GM21576 (cell line): ENCODE measurements at regions not wholly inside any gene's neighbourhood (a gene's known extent, or its start where the extent isn't known, plus 50 kb on each side); places are given as distances from the start of the nearest gene placed in this dataset.
"Not testable (repeated sequence)": the region's sequence is repeated elsewhere in the genome, so short reads cannot be mapped to it uniquely, and the experiment has no call there.

Source experiments
- ATAC-seq: cut with Tn5 transposase; IDR thresholded peaks from one replicate; pipeline ENCODE4 v1.9.1; 2021; ENCODE audit warnings: mild to moderate bottlenecking, moderate library complexity; ENCODE audit not compliant: unreplicated experiment

DNA sequence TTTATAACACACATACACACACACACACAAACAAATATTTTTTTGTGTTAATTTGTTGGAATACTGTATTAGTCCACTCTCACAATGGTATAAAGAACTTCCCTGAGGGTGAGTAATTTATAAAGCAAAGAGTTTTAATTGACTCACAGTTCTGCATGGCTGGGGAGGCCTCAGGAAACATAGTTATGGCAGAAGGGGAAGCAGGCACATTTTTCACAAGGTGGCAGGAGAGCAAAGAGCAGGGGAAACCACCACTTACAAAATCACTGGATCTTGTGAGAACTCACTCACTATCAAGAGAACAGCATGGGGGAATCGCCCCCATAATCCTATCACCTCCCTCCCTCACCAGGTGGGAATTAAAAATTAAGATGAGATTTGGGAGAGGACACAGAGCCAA lies 205.4 kb upstream of the PTPRD start:
- no peak for ATAC-seq

DNA sequence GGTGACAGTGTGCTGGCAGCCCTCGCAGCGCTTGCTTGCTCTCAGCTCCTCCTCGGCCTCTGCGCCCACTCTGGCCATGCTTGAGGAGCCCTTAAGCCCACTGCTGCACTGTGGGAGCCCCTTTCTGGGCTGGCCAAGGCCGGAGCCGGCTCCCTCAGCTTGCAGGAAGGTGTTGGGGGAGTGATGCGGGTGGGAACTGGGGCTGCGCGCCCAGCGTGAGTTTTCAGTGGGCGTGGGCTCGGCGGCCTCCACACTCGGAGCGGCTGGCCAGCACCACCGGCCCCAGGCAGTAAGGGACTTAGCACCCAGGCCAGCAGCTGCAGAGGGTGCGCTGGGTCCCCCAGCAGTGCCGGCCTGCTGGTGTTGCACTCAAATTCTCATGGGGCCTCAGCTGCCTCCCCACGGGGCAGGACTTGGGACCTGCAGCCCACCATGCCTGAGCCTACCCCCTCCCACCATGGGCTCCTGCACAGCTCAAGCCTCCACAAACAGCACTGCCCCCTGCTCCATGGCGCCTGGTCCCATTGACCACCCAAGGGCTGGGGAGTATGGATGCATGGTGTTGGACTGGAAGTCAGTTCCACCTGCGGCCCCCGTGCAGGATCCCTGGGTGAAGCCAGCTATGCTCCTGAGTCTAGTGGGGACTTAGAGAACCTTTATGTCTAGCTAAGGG lies 223.1 kb upstream of the PTPRD start:
- no peak for ATAC-seq

DNA sequence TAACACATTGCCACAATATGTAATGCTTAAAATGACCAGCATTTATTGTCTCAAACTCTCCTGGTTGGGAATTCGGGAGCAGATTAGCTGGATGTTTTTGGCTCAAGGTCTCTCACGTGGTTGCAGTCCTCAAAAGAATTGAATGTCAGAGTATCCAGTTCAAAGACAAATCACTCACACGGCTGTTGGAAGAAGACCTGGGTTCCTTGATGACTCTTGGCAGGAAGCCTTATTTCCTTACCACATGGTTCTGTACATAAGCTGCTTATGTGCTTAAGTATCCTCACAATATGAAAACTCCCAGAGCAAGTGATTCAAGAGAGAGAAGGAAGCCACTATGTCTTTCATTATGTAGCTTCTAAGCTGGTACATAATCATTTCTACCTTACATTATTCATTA lies 230.3 kb upstream of the PTPRD start:
- no peak for ATAC-seq

DNA sequence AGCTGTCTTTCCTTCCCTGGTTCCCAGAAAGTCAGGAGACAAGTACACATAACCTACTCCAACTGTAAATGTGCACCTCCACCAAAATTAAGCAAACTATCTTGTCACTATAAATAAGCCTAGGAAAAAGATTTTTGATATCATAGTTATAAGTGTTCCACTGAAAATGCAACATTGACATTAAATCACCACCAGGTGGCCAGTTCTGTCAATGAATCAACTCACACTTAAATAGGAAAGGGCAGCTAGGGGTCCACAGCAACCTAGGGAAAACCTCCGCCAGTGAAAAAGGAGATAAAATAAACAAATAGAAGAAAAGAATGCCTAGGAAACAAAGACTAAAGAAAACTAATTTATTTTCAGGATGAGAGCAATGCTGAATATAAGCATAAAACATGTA lies 243.0 kb upstream of the PTPRD start:
- ATAC-seq: no peak

DNA sequence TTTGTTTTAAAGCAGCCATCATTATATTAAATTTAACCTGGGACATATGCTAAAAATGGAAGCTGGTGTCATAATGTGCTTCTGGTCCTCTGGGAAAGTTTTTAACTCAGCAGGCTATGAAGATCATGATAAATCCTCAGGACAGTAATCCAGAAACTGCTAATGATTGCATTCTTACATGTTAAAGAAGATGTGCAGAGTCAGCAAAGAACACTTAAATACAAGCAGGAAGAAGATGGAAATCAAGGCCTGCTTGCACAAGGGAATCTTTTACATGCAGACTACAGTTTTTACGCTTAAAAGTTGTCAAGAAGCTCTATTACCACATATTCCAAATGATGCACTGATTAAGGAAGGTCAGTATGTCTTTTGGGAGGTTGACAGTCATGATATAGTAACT lies 246.0 kb upstream of the PTPRD start:
- ATAC-seq: no peak

DNA sequence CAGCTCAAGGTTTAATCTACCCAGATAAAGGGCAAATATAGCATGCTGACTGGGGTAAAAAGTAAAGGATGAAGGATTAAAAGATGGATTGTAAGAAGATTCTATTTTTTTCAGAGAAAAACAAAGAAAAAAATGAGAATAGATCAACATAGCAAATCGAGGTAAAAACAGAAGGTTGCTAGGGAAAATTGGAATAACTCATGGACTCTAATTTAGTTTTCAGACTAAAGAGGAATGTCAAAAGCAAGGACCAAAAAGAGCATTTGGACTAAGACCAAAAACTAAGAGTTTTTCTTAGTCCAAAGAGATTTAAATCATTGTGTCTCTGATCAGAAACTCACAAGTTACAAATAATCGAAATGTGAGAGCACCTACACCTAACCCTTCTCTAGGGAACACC lies 250.7 kb upstream of the PTPRD start:
- no peak for ATAC-seq

DNA sequence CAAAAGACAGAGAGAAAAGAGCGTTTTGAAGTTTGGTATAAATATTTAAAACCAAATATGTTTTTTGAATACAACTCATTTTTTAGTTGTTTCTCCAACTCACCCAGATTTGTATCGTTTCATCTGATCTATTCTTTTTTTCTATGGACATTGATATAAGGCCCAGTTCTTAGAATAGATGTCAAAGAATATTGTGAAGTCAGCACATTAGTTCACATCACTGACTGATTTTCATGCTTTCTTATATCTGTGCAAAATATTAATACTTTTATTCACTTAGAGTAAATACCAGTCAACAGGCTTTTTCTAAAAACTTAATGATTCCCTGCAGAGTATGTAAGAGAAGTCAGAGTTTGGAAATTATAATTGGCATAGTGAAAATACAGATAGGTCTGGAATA lies 254.4 kb upstream of the PTPRD start:
- ATAC-seq: no peak

DNA sequence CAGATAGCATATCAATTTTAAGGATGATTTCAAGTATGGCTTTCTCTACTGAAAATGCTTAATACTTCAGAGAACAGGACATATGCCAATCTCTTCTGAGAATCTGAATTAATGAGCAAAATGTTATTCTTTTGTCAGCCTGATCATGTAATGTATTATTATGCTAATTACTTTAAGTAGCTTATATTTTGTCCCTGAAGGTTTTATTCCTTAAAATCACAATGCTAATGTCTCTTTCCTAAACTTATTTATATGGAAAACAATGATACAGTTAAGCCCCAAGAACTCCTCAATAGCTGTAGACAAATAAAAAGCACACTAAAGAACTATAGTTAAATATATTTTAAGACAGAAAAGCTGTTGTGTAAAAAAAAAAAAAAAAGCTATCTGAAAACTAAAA lies 256.9 kb upstream of the PTPRD start:
- no peak for ATAC-seq

DNA sequence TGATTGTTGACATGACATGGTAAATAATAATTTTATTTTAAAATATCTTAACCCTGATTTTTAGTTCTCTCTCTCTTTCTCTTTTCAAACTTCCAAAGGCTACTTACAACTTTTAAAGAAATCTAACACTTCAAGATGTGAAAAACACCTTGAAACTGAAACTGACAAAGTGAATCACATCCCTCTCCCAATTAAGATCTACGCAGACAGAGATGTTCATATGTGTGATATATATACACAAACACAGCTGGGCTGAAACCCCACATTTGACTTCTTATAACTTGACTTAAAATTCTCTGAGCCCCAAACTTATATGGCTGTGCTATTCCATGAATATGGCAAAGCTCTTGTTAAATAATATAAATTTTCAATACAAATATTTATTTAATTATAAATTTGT lies 261.2 kb upstream of the PTPRD start:
- no peak for ATAC-seq

DNA sequence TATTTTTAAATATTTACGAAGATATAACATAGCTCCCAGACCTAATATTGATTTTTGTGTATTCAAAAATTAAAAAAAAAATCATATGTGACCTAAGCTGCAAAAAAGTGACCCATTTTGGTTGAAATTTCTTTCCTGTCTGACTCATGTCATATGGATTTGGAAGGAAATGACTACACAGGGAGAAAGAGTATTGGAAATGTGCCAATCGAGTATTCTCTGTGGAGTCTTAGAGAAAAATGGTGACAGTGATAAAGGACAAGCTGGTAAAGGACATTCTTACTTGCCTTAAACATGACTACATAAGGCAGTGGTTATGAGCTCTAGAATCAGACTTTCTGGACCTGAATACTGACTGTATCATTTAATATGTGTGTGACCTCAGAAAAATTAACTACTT lies 262.9 kb upstream of the PTPRD start:
- no peak for ATAC-seq

DNA sequence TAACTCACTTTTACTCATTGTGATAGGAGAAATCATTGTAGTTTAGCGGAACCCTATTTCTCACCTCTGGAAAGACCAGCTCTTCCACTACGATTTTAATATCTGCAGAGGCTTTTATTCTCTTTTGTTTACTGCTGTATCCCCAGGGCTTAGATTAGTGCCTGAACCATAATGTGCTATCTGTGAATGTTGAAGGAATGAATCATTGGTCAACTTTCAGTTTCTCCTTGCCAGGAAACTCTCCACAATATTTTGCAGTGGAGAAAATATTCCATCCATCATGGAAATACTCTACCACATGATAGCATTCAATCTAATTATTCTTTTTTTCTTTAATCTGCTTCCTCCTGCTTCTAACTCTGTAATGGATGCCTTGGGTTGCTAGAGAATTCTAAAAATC lies 263.5 kb upstream of the PTPRD start:
- ATAC-seq: no peak

DNA sequence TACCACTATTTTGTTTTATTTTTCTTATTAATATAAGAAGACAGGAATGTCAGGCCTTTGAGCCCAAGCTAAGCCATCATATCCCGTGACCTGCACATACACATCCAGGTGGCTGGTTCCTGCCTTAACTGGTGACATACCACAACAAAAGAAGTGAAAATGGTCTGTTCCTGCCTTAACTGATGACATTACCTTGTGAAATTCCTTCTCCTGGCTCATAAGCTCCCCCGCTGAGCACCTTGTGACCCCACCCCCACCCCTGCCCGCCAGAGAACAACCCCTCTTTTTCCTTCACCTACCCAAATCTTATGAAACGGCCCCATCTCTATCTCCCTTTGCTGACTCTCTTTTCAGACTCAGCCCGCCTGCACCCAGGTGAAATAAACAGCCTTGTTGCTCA lies 277.5 kb upstream of the PTPRD start:
- not testable (repeated sequence) for ATAC-seq

DNA sequence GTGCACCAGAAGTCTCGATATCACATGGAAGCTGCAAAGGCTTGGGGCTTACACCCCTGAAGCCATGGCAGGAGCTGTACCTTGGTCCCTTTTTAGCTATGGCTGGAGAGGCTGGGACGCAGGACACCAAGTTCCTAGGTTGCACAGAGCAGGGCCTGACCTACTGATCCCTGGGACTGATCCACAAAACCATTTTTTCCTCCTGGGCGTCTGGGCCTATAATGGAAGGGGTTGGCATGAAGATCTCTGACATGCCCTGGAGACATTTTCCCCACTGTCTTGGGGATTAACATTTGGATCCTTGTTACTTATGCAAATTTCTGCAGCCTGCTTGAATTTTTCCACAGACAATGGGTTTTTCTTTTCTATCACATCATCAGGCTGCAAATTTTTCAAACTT lies 286.7 kb upstream of the PTPRD start:
- no peak for ATAC-seq

DNA sequence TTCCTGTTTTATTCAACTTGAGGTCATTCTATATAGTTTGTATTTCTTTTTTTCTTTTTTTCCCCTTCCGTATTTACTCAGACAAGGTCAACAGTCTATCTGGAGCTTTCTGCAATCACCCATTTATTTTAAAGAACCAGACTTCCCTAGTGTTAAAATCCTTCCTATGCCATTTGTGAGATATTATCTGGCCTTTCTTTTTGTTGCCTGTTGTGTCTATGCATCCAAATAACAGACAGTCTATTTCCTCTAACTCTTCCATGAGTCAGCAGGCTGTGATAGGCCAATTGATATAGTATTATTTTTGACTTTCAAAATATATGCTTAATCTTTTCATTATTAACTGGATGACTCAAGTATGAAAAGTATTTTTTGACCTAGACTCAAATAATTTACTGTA lies 291.2 kb upstream of the PTPRD start:
- no peak for ATAC-seq

DNA sequence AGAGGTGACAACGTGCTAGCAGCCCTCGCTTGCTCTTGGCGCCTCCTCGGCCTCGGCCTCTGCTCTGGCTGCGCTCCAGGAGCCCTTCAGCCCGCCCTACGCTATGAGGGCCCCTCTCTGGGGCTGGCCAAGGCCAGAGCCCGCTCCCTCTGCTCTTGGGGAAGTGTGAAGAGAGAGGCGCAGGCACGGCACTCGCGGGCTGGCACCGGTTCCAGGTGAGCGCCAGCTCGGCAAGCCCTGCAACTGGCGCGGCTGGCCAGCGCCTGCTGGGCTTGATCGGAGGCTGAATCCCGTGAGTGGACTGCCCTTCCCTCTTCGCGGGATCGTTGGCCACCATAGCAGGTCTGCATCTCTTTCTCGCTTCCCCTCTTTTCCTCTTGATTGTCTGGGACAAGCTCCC lies 298.0 kb upstream of the PTPRD start:
- no peak for ATAC-seq

DNA sequence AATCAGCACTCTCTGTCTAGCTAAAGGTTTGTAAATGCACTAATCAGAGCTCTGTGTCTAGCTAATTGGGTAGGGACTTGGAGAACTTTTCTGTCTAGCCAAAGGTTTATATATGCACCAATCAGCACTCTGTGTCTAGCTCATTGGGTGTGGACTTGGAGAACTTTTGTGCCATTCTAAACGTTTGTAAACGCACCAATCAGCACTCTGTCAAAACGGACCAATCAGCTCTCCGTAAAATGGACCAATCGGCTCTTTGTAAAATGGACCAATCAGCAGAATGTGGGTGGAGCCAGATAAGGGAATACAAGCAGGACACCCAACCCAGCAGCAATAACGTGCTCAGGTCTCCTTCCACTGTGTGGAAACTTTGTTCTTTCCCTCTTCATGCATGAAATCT lies 298.6 kb upstream of the PTPRD start:
- no peak for ATAC-seq

DNA sequence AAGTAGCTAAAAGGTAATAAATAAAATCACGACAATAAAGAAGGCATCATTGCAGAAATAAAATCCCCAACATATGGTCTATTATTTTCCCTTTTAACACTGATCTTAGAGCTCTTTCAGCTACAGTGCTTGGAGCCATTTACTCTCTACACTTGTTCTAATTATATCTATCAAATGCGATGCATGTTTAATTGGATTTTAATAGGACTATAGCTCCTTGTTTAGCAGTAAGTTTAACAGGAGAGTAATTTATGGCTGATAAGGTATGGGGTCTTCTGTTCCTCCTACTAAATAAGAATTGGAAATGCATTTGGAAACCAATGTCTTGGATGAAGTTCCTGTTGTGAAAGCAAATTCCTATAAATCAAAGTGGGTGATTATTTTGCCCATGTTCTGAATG lies 304.2 kb upstream of the PTPRD start:
- ATAC-seq: no peak

DNA sequence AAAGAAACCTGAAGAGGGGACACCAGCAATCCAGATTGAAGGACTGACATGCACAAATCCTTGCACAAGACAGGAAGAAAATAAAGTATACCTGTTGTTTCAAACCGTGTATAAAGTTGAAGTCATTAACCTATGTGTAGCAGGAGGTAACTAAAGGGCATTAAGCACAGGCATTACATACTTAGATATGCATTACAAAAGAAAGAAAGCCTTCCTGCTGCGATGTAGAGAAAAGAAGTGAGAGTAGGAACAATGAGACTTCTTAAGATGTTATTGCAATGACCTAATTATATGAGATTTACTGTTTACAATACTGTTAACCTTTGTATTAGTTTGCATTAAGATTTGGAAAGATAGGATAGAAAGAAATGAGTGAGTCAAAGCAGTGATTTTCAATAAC lies 308.9 kb upstream of the PTPRD start:
- no peak for ATAC-seq

DNA sequence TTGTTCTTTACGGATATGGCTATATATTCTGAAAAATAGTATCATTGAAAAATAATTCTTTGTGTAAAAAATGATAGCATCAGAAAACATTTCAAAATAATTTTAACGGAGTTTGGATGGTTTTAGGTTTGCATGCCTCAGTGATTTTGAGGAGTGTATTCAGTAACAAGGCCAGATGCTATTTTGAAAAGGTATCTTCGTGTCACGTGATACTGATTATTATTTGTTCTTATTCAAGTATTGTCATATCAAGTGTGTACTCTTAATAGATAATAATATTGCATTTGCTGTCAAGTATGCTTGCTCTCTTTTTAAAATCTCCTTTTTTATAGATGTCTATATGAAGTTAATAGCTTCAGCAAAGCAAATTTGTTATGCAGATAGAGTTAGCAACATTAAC lies 313.1 kb upstream of the PTPRD start:
- no peak for ATAC-seq

DNA sequence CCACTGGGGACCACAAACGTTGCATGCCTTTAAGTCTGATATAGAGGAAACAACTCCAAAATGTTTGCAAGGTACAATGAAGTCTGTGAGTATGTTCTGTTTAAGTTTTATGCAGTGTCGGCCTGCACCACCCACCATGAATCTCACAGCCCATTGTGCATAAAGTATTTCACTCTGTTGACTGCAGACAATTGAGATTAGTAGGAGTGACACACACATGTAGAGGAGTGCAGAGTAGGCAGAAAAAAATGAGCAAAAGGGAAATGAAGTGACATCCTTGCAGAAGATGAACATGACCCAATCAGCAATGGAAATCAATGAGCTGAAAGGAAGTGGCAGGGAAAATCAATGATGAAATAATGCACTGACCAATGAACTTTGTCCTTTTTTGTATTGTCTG lies 315.6 kb upstream of the PTPRD start:
- ATAC-seq: no peak

DNA sequence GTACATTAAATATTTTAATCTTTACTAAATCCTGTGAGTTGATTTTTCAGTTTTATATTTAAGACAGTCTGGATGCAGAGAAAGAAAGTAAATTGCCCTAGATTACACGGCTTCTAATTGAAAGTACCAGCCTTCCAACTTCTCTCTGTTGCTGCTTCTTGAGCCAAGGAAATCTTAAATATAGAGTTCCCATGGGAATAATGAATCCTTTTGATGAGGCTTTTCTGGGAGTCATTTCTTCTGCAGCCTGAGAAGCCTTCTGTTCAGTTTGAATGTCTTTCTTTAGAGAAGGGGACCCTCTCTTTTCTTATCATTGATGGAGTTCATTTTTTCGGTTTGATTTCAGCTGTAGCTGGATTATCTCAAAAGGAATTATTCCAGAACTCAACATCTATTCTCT lies 317.3 kb upstream of the PTPRD start:
- no peak for ATAC-seq

DNA sequence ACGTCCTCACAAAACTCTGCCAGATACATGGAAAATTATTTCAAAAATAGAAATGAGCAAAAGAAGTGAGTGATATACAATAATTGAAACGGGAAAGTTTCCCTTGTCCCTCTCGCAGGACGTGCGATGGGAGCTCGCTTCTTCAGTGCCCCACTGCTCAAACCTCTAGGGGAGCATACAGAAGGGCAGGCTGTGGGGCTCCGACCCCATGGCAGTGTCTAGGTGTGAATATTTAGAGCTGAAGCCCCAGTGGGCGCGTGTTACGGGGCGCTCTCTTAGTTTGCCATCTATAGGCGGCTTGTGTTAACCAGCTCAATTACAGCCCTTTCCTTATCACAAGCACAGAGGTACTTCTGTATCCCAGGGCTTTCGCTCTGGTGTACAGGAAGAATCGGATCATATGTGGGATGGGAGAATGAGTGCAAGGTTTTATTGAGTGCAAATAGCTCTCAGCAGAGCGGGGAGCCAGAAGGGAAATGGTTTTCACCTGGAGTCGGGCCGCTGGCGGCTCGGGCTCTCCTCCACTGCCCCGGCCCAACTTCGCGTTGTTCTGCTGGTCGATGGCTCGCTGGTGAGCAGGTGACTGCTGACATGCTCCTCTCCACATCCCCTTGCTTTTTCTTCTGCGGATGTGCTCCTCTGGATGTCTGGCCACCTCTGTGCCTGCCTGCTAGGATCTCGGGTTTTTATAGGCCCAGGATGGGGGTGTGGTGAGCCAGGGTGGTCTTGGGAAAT lies 334.0 kb upstream of the PTPRD start:
- no peak for ATAC-seq

DNA sequence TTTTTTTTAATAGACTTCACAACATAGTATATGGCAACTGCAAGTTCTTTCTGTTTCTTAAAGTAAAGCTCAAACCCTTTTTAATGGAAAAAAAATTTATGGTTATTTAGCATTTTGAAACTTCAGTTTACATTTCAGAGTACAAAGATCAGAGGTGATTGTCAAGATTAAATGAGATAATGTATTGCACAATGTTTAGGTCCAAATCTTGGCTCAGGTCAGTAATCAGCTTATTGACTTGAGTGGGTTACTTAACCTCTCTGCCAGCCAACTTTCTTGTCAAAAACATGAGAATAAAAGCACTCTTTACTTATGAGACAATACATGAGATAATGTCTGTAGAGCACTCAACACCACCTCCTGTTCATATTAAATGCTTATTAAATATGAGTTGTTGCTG lies 345.1 kb upstream of the PTPRD start:
- no peak for ATAC-seq
